GM13976 (cell line): ENCODE measurements at regions not wholly inside any gene's neighbourhood (a gene's known extent, or its start where the extent isn't known, plus 50 kb on each side); places are given as distances from the start of the nearest gene placed in this dataset.

Experiments
- DNase-seq: peaks from one replicate; pipeline ENCODE4 v3.0.0; 2012; ENCODE audit warnings: low spot score
- CTCF ChIP-seq: IDR thresholded peaks from 2 replicates; pipeline ENCODE4 v1.5.1; 2012; ENCODE audit warnings: borderline replicate concordance, mild to moderate bottlenecking; ENCODE audit not compliant: insufficient read depth; ENCODE audit errors: extremely low read depth, missing control alignments, control extremely low read depth
- in situ Hi-C: fragments of 300-500 bp; cut with MboI; formaldehyde crosslinking; loops from one replicate; pipeline ENCODE4 v1.12.0; 2022; ENCODE audit warnings: low sequenced_read_pairs, mixed read lengths, inconsistent platforms; ENCODE audit not compliant: unreplicated experiment

GRCh38 chr3:24830230-24831152 is 335.8 kb upstream of the THRB start:
- TF ChIP-seq CTCF, result no peak
- in situ Hi-C loops, result no loop called here
- DNase-seq, result peak; percentile 18

DNA sequence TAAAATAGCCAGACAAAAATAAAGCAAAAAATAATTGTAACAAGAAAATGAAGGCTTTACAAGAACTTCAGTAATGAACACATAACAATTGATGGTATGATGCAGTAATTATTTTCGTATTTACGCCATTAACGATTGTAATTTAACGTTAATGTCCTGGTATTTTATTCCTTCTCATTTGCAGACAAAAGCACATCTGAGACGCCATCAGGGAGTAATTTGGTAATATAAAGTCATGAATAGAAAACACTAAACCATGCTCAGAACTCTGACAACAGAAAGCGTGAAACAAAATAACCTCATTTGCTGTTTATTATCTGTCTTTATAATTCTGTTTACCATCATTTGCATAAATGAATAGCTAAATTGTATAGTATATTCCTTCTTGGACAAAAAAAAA is 336.6 kb upstream of the THRB start:
- in situ Hi-C loops, result no loop called here
- no peak for TF ChIP-seq CTCF
- DNase-seq, result no peak

GRCh38 chr3:24832891-24833290 is 338.2 kb upstream of the THRB start:
- DNase-seq, result no peak
- in situ Hi-C loops, result no loop called here
- TF ChIP-seq CTCF, result no peak

- no peak for TF ChIP-seq CTCF
- DNase-seq, result no peak
- in situ Hi-C loops, result no loop called here
Measured at GRCh38 chr3:24834442-24834841, 339.8 kb upstream of the THRB start.

- in situ Hi-C loops, result no loop called here
- DNase-seq, result no peak
- no peak for TF ChIP-seq CTCF
Measured at GRCh38 chr3:24835510-24835909, 340.9 kb upstream of the THRB start.

- no peak for DNase-seq
- in situ Hi-C loops, result no loop called here
- TF ChIP-seq CTCF, result no peak
Measured at GRCh38 chr3:24837601-24838000, 343.0 kb upstream of the THRB start.
